NOMO-1 treated with DMSO at 0.1 percent for 48 hours (cell line): ENCODE measurements at regions not wholly inside any gene's neighbourhood (a gene's known extent, or its start where the extent isn't known, plus 50 kb on each side); places are given as distances from the start of the nearest gene placed in this dataset.

Source experiments
- DNase-seq: peaks from one replicate; lab custom pipeline; 2025; ENCODE audit not compliant: unreplicated experiment; lab: John Stamatoyannopoulos, UW

DNA sequence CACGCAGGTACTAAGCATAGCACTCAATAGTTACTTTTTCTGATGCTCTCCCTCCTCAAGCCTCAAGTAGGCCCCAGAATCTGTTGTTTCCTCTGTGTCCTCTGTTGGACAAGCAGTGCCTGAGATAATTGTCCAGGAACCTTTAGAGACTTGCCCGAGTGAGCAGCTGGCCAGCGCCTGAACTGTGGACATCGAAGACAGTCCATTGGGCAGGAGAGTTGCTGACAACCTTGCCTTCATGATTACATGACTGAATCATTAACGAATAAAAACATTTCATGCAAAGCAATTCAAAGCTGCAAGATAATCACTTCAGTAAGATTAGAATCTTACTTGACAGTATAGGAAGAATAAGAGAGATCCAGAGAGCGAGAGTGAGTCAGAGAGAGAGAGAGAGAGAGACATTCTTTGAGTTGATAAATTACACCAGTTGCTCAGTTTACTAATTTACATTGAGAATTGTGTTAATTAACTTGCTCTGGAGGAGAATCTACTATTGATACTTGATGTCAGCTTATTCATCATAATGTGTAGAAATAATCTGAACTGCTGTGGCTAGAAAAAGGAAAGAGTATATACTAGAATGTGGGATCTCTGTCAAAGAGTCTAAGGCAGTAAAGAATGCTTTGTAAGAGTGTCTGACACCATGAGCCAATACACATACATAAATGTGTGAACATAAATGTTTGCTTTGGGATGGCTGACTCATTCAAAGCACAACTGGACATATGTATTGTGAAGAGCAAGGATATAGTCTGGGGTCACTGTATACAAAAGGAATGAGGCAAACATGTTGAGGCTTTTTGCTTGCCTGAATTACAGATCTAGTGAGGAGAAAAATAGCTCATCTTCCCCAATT is 216.0 kb downstream of the ZNF326 start:
- no peak for DNase-seq

DNA sequence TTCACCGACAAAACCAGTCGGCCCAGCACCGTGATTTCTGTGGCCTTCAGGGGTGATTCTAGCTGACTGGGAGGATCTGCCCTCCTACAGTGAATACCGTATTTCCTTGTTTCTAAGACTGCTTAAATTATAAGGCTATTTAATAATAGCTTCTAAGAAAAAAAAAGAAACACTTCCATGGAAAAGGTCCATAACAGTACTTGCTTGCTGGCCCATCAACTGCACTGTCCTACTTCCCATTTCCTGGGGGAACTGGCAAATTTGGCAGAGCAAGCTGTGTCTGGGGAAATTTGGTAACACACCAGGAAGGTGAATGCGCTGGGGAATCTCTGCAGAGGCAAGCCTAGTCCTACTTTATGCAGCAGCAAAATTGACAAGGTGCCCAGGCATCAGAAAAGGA is 214.0 kb downstream of the ZNF326 start:
- DNase-seq, result no peak

DNA sequence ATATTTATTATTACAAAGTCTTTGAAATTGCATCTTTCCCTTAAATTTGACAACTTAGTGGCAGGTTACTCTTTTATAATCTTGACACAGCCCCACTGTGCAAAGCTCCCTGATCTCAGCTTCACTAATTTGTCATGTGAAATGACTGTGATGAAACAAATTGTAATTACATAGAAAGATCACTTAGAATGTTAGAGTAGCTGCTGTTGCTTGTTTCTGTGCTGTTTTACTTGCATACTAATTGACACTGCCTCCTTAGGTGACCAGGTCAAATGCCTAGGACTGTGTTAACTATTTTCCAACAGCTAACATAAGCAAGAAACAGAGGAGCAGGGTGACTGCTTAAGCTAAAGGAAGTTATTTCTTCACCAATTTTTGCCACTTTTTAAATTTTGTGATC is 211.3 kb downstream of the ZNF326 start:
- no peak for DNase-seq

DNA sequence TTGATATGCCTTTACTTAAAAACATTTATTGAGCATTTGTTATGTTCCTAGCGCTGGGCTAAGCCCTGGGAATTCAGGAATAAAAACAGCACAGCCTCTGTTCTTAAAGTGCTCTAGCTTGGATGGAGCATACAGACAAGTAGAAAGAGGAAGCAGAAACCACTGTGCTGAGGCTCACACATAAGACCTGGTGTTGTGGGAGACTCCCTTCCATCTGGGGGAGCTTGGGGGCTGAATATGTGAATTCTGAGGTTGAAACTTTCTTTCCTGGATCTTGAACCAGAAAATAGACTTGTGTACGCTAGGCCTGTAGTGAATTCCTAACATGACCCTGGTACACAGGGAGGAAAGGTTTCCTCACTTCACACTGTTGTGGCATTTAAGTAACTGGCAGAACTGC is 209.9 kb downstream of the ZNF326 start:
- DNase-seq, result no peak

DNA sequence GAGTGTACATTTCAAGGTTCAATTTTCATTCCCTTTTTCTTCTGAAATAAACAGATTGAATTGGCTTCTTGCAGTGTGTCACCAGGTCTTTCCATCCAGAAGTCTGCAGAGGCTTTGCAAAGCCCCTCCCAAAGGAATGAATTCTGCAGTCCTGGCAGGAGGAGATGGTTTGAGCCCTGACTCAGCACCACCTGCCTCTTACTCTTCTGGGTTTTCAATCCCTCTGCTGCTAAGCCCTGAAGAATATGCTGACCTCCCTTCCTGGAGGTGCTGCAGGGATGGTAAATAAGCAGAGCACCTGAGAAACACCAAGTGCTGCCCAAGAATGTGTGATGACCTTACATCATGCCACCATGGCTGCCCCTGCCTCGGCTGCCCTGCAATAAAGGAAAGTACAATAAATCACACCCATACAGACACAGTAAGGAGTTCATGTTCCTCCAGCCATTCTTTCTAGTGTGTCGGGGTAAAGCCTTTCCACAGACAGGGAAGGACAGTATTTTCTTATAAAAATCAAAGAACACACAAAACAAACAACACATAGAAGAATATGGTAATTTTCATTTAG is 209.2 kb downstream of the ZNF326 start:
- no peak for DNase-seq

DNA sequence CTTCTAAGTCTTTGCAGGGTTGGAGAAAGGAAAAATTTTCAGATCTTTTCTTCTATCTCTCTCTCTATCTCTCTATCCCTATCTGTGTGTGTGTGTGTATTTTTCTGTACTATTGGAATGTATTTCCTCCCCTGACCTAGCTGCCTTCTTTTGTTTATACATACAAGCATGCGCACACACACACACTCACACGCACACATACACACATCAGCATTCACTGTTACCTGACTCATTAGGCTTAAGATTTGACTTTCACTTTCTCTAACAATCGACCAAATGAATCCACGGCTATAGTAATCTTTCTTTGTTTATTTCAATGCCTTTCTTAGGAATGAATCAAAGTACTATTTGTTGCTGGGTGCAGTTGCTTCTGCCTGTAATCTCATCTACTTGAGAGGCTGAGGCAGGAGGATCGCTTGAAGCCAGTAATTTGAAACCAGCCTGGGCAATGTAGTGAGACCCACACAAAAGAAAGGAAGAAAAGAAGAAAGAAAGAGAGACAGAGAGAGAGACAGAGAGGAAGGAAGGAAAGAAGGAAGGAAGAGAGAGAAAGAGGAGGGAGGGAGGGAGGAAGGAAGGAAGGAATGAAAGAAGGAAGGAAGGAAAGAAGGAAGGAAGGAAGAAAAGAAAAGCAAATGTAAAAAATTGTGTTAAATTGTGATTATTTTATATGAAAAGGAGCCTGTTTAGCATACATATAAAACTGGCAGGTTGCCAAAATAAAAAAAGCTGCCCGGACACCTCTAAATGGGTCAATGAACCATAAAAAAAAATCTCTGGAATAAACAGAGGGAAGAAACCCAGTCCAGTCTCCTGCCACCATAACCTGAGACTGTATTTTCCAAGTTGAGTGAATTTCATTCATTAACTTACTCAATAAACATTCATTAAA is 206.8 kb downstream of the ZNF326 start:
- DNase-seq, result no peak

DNA sequence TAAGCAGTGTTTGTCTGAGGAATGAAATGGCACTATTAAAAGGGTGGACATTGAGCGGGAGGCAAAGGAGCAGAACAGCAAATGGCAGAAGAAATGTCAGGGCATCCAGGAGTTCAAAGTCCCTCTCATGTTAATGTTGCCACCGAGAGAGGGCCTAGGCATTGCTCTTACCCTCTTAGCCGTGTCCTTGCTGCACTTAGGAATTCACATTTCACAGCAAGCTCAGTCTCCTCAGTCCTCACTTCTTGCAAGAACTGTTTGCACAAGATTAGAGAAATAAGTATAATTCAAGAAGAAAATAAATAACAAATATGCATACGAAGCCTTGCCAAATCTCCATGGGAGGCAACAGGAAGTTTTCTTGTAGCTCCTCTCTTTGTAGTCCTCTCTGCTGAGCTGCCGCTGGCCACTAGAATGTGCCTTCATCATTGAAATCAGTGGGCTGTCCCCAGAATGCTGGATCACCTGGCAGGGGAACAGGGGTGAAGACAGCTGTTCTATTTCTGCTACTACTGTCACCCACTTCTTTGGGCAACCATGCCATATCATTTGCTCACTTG is 205.8 kb downstream of the ZNF326 start:
- DNase-seq, result no peak

DNA sequence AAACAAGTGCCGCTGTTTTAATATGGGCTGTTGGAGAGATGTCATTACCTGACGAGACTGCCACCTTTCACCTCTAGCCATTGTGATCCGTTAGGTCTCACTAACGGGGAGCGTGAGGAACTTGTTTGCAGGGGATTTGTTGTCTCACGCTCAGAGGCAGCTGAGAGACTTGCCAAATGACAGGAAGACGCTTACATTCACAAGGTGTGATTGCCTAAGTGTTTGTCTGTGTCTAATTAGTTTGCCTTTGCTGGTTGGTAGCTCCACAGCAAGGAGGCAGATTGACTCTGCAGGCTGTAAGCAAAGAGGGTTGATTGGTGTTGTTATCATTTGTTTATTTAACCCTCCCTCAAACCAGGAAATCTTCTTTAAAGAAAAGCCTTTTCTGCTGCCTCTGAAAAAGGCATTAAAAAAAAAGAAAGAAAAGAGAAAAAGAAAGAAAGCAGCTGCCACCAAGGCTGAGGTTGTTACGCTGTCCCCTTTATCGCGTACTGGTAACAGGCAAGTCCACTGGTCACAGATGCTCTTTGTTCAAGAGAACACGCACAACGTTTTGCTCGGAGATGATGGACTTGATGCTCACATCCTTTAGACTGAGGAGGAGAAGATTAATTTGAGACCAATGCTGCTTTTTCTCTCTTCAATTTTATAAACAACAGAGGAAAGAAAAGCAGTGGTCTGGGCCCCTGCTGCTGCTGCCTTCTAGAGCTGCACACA is 203.9 kb downstream of the ZNF326 start:
- DNase-seq, result no peak

DNA sequence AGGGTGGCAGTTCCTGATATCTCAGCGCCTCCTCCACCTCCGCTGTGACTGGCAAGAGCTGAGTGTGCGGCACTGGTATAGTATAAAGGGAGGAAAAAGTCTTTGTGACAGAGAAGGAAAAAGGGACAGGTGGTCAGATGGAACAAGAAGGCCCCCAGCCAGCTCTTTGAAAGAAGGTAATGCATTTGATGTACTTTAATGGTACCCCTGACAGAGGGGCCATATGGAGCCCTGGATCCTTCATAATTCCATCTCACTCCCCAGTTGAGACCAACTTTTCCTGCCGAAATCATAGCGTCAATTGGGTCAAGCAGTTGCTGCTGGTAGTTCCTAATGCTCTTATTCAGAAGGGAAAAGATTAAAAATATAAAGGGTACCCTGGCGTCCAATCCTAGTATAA is 198.2 kb downstream of the ZNF326 start:
- DNase-seq, result no peak

DNA sequence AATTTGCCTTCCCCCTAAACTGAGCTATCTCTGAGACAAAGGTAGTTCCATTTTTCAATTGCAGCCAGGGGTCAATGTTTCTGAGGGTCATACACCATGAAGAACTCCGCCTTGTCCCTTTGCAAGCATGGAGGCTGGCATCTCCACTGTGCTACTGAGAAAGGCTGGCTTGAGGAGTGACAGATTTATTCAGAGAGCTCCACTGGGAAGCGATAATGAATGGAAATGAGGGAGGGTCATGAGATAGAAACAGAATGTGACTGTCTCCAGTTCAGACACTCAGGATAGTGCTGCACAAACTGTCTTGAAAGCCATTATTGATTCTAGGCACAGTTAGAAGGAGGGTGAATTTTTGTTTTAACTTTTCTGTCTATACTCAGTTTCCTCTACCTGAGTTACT is 197.5 kb downstream of the ZNF326 start:
- no peak for DNase-seq

DNA sequence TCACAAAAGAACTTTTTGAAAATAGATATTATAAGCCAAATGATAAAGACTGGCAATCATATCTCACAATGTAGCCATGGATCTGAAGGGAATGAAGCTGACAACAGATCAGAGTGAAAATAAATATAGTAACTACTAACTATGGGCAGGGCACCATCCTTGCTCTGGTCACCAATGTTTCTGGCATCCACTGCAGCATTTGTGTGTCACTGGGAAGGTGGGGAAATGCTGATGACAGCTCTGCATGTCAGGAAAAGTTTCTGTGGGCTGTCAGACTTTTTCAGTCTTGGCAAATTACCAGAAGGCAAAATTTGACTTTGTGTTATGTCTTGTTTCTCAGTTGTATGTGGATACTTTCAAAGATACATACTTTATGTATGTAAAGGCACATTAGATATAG is 195.6 kb downstream of the ZNF326 start:
- no peak for DNase-seq

DNA sequence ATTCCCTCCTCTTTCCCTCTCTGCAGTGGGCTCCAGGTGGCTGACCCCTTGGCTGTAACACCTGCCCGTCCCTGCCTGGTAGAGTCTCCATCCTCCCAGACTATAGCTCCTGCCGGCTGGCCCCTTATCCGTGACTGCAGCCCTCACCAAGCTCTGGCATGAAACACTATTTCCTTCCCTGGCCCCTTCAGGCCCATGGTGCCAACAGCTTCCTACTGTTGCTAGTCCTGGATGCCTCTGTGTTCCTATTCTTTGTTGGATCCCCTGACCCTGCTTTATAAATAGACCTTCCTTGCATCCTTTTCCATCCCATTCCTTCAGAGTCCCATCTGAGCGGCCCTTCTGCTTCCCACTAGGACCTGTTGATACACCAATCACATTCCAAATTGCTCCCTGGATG is 195.0 kb downstream of the ZNF326 start:
- DNase-seq, result no peak

DNA sequence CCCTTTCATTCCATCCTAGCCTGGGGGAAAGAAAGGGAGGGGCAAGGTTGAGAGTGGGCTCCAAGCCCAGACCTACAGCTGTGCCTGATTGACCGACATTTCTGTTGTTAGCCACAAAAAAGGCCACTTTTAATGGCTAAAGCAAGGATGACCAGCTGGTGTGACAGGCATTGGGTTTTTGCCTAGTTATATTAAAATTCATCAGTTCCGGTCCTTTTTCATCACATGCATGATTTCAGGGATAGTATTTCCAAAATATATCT is 192.3 kb downstream of the ZNF326 start:
- DNase-seq, result no peak

DNA sequence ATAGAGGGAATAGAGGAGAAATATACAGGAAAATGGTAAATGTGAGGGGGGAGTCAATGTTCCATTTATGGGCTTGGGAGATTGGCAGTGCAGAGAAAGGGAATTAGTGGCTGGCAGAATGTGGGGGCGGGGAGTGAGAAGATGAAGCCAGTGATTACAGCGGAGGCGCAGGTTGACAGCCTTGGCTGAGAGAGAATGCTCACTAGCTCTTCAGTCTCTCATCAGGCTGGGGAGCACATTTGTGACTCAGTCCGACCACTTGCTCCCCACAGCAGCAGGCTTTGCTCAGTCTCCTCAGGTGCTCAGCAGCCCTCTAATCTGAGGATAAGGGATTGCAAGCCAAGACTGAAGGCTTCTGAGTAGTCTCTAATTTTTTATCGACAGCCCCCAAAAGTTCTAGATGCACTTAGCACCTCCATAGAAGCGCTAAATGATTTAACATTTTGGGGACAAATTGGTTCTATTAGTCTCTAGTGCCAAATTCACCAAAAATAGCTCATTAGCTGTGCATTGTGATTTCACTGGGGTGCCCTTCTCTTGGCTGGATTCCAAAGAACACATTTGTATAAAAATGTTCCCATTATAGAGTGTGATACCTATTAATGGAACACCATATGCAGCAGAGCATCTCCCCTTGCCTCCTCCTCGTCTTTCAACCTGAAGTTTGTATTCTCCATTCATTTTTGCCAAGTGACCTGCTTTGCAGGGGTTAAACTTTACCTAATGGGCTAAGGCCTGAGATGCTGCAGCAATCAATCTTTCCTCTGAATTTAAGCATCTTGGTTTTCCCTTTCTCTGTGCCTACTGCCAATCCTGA is 191.8 kb downstream of the ZNF326 start:
- DNase-seq, result no peak

DNA sequence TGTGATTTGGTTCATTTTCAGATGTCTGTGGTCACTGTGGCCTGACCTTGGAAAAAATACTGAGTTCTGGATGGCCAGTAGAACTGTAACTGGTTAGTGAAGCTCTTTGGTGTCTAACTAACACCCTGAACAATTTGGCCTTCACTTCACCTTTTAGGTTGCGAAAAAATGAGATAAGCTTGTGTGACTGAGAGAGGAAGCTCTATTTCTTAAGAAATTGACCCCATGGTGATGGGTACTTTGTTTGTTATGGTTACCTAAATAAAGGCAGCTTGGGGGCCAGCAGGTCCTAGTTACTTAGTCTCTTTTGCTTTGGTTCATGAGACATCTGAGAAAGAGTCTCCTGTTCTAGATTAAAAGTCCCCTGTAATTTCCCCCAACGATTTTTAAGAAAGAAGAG is 181.6 kb downstream of the ZNF326 start:
- peak; percentile 55 for DNase-seq

DNA sequence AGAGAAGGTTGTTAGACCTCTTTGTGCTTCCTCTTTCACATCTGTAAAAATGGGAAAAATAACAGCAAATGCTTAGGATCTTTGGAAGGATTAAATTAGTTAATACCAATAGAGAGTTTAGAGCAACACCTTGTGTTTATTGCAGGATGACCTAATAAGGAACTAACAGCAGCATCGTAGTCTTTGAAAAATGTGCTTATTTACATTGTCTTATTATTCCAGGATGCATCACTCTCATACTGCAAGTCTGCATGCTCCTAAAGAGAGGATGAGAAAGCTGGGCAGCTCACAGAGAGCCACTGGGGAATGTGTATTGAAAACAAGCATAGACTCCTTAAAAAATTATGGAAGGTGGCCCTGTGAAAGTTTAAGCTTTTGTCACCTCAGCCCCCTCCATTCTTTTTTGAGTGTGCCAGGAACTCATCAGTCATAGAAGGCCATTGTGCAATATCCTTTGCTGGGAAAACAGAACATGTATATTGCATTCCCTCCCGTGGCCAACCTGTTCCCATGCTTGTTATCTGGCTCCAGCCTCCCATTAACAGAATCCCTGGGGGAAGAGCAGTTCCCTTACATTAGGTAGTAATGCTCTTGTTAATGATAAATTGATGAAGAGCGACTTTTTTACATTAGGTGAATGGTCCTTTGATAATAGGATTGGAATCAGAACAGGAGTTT is 180.7 kb downstream of the ZNF326 start:
- no peak for DNase-seq

DNA sequence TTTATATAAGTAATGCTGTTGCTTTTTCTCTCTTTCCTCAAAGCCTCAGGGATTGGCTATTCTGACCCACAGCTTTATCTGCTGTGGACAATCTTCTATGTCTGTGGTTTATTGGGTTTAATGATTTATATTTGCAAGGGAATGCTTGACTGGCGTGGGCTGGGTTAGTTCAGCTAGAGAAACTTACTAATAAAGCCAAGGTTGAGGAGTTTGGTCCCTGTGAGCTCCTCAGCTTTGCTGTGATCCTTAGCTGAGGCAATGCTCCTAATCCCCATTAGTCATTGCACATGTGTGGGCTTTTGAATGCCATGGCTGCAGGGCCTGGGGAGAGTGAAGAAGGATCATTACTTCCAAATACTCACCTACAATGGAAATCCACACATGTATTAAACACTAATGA is 179.3 kb downstream of the ZNF326 start:
- DNase-seq, result no peak

DNA sequence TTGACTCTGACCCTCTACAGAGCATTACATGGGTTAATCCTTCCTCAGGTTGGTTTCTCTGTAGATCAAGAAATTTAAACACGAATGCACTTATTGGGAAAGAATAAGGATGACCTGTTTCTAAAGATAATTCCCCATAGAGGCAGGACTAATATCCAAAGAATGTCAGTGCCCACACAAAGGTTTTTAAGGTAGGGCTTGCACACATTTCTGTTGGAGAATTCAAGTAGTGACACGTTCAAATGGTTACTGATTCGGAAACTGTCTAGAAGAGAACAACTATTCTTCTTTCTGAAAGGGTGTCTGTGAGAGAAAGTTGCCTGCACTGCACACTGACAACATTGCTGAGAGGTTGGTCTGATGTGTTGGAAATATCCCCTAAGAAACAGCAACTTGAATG is 167.3 kb downstream of the ZNF326 start:
- DNase-seq, result no peak

DNA sequence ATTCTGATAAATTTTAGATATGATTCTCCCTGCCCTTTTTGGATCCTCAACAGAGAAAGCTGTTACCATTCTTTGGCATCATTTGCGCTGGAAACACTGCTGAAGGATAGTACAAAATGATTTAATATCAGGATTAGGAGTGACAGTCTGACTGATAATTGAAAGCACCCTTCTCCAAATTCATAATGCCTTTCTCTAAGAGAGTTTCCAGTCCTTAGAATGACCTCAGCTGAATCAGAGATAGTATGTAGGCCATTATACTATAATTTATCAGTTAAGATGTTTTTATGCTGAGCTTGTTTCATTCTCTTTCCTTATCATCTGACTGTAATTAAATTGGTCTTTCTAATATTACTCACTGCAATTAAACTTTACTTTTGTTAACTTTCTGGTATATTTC is 166.7 kb downstream of the ZNF326 start:
- no peak for DNase-seq
